Germinal center (tissue), 1 donor: ENCODE measurements at regions not wholly inside any gene's neighbourhood (a gene's known extent, or its start where the extent isn't known, plus 50 kb on each side); places are given as distances from the start of the nearest gene placed in this dataset.
A peak's percentile ranks its signal among the peaks of the same experiment; 100 is the strongest.

Source experiments
- DNase-seq: peaks from one replicate; pipeline ENCODE4 v3.0.0; 2012; ENCODE audit warnings: mixed read lengths, low spot score

DNA sequence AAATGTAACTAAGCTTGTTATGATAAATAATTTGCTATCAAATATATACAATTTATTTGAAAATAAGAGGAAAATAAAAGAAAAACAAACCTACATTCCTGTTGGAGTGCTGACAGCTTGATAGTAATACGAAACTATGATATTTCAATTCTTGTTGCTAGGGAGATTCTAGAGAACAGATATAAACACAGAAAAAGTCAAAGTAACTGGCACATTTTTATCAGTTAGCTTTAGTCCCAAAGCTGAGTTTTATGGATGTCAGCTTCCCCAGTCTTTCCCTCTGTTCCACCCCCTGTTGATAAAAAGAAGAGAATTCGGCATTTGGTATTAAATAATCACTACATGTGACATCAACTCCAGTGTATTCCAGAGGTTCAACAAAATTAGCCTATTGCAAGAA is 1134.0 kb downstream of the XPNPEP1 start:
- DNase-seq = no peak

DNA sequence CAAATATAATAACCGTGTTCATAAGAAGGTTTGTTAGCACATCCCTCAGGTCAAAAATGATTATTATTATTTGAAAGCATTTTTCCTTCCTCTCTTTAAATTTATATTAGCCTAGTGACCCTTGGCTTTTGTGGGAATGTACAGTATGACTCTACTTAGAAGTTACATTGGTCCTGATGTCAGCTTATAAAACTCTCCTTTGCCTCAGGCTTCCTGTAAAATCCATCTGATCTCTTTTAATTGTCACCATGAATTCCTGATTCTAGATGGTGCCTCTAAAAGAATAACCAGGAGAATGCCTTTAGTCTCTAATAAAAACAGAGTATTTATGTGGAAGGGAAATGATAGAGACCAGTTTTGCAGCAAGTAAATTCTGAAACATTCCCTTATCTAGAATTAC is 1134.4 kb downstream of the XPNPEP1 start:
- no peak for DNase-seq

DNA sequence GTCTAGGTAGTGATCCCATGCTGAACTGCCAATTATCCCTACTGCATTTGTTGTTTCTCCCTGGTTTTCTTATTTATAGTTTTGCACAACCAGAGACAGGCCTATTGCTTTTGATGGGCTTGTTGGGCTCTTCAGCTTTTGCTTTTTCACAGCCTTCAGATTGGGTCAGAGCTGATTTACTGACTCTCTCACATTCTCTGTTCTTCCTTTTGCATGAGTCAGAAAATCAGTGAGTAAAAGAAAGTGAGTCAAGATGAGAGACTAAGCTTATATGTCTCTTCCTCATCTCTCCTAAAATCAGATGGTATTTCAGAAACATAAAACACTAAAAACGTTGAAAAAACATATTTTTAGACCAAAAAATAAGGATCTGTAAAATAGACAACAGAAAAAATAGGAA is 1135.4 kb downstream of the XPNPEP1 start:
- no peak for DNase-seq

DNA sequence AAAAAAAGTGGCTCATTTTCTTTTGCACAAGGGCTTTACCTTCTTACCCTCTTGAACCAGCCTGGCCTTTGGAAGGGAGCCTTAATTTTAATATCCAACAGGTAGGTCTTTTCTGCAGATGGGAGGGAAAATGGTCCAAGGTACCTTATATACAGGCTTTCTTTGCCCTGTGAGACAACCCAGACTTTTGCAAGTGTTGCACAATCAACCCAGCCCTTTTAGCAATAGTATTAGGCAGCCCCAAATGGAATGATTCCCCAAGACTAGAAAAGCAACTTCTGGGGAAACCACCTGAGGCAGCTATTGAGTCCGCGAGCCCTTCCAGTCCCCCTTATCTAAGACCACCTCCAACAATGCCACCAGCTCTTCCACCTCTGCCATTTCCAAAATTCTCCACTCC is 1138.3 kb downstream of the XPNPEP1 start:
- DNase-seq = no peak

DNA sequence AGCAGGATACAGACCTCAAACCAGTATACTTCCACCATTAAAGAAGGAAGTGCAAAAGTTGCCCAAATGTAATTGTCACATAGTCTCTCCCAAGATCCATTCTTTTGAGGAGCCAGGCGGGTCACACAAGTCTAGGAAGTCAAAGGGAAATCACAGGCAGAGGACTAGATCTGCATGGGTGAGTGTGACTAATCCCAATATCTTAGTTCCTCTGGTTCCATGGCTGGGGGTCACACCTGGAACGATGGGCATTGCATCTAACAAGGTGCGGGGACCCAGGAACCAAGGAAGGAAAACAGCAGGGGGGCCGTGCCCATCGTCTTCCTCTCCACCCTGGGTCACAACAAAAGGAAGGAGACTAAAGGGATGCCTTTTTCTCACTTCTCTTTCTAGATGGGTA is 1138.8 kb downstream of the XPNPEP1 start:
- no peak for DNase-seq

DNA sequence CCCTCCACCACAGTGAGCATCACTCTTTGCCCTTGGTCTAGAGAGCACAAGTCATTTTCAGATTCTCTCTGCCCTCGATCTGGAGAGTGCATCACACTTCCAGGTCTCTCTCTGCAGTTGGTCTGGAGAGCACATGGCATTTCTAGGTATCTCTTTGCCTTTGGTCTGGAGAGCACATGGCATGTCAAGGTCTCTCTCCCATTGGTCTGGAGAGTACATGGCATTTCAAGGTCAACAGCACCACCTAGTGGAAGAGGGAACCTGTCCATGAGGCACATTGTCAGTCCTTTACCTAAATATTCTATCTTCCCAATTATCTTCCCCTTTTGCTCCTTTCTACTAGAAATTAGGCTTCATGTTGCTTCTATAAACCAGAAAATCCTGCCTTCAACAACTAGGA is 1139.4 kb downstream of the XPNPEP1 start:
- peak; percentile 9 for DNase-seq

DNA sequence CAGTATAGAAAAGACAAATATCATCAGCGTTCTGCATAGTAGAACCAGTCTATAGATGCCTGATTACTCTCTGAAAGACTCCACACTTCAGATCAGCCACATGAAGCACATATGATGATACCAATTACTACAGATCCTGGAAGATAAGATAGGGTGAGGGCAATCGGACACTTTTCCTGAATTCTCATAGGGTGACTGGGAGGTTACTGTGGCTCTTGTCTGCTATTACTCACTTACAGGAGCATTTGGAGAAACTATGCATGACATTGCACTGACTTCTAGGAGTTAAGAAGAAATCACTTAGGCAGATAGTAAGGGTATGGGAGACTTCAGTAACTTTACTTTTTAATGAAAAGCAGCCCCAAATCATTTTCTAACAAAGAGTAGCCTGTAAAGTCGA is 1140.9 kb downstream of the XPNPEP1 start:
- no peak for DNase-seq

DNA sequence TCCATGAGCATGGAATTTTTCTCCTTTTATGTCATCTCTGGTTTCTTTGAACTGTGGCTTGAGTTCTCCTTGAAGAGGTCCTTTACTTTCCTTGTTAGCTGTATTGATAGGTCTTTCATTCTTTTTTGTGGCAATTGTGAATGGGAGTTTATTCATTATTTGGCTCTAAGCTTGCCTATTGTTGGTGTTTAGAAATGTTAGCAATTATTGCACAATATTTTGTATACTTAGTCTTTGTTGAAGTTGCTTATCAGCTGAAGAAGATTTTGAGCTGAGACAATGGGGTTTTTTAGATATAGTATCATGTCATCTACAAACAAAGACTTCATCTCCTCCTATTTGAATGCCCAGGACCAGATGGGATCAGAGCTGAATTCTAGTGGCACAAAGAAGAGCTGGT is 1143.8 kb downstream of the XPNPEP1 start:
- DNase-seq = no peak

DNA sequence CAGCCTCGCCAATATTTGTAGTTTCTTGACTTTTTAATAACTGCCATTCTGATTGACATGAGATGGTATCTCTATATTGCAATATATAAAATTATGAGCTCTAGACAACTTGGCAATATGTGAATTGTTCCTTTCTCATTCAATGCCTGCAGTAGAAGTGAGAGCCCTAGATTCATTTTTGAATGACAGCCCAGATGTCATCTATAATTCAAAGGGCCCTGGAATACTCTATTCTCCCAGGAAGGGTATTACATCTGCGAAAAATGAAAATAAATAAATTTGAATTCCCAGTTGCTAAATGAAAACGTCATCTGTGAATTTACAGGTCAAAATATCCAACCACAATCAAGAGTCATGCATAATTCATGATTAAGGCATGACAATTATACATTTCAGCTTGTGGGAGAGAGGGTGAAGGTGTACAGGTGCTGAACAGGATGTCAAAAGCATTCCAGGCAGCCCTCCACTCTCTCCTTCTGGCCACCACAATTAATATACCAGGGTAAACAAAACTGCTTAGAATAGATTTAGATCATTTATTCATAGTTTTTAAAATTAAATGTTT is 1147.3 kb downstream of the XPNPEP1 start:
- no peak for DNase-seq

DNA sequence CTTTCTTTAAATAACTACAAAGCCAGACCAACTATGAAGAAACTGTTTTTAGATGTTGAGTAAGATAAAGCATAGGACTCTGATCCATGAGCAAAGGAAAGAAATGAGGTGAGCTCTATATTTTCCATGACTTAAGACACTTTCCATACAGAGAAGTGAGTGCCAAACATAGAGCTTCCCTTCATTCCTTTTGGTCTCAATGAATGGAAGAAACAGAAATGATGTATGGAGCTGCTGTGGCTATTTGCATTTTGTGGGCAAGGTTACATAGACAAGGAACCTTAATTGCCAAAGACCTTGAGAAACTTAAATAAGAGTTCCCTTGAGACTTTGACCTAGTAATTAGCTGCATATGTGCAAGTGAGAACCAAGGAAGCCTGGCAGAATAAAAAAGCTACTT is 1152.2 kb downstream of the XPNPEP1 start:
- no peak for DNase-seq

DNA sequence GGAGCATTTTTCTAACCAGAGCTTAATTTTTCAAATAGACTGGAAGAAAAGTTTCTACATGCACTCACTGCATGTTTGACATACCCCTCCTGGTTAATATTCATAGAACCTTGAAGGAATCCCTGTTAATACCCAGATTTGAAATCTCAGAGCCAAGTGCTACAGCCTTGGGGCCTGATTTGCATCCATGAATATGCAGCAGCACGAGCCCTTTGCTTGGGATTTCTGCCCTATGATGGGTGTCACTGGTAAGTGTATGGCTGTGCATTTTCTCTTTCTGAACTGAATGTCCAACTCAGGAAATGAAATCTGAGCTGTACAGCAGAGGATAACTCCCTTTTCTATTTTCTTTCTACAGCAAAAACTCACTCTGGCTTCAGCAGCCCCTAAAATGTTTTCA is 1157.5 kb downstream of the XPNPEP1 start:
- no peak for DNase-seq

DNA sequence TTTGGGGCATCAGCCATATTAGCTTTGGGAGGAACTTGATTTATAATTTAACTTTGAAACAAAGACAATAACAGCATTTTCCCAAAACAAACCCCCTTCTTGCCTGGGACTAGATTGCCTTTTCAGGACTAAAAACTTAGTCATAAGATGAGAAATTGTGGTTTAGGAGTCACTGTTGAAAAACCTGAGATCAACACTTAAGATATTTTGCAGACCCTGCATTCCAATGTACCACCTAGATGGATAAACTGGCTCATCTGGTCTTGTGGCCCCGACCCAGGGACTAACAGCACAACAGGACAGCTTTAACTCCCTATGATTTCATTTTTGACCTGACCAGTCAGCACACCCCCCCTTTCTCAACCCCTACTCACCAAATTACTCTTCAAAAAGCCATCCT is 1165.4 kb downstream of the XPNPEP1 start:
- no peak for DNase-seq

DNA sequence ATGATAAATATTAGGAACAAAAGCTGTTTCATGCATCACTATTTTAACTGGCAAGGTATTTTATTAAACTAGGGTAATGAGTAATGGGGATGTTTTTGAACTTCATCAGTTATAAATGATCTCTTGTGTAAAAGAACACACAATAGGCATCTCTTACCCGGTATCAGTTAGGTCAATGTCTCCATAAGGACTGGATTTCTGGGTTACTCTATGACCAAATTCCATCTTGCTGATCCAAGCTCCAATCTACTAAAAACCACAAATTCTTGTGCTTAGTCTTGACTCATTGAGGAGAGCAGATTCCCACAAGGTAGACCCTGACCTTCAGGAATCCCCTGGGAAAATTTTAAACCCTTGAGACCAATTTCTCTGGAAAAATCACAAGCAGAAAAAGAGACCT is 1167.7 kb downstream of the XPNPEP1 start:
- DNase-seq = no peak

DNA sequence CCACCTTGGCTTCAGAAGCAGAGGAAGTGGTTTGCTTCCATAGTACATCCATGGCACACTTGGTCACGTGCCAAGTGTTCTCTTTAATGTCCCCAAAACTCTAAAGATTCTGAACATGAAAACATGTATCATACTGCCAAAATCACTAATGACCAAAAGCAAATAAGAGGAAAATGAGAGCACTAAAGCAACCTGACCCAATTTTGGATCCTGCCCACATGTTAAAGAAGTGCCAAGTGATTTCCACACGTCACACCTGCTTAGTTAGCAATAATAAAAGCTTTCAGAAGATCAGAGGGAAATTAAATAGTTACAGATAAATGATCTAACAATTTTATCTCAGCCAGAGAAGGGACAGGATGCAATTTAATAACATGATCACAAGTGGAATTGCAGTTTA is 1170.0 kb downstream of the XPNPEP1 start:
- no peak for DNase-seq

DNA sequence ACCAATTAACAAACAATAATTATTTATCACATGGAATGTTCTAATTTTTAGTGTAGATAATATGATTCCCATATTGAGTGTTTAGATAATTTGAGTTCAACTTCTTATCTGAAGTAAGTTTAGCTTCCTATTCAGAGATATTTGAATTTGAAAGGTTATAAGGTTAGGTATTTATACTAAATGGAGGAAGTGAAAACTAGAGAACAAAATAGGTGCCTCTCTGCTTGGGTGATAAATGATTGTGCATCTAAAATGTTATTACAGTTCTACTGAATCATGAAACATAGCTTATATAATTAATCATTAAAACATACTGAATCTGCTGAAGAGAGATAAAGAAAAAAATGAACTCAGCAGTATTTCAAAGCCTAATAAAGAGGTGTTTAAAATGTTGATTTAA is 1174.3 kb downstream of the XPNPEP1 start:
- no peak for DNase-seq

DNA sequence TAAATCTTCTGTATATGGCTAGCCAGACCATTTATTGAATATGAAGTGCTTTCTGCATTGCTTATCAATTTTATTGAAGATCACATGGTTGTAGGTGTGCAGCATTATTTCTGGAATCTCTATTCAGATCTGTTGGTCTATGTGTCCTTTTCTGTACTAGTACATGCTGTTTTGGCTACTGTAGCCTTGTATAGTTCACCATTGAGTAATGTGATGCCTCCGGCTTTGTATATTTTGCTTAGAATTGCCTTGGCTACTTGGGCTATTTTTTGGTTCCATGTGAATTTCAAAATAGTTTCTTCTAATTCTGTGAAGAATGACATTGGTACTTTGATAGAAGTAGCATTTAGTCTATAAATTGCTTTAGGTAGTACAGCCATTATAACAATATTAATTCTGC is 1187.2 kb downstream of the XPNPEP1 start:
- DNase-seq = no peak

DNA sequence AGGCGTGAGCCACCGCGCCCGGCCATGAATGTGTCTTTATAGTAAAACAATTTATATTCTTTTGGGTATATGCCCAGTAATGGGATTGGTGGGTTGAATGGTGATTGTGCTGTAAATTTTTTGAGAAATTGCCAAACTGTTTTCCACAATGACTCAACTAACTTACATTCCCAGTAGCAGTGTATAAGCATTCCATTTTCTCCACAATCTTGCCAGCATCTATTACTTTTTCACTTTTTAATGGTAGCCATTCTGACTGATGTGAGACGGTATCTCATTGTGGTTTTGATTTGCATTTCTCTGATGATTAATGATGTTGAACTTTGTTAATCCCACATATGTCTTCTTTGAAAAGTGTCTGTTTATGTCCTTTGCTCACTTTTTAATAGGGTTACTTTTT is 1187.9 kb downstream of the XPNPEP1 start:
- DNase-seq = no peak

DNA sequence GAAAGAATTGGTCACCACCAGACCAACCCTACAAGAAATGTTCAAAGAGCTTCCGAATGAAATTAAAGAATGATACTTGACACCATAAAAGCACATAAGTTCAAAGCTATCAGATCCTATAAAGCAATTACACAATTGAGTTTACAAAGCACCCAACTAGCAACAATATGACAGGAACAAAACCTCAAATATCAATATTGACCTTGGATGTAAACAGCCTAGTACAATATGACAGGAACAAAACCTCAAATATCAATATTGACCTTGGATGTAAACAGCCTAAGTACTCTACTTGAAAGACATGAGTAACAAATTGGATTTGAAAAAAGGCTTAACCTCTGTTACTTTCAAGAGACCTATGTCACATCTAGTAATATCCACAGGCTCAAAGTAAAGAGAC is 1201.4 kb downstream of the XPNPEP1 start:
- no peak for DNase-seq

DNA sequence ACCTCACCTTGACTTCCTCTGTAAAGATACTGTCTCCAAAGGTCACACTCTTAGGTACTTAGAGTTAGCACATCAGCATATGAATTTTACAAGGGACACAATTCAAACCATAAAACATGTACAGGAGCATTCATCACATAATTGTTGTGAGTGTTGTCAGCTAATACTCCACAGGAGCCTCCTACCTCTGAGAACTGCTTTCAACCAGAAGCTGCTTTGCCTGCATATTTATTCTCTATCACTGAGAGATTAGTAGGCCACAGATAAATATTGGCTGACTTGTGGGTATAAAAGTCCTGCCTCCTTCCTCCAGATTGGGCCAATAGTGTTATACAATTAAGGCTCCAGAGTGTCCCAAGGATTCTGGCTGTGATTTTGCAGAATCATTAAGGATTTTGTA is 1207.0 kb downstream of the XPNPEP1 start:
- no peak for DNase-seq

DNA sequence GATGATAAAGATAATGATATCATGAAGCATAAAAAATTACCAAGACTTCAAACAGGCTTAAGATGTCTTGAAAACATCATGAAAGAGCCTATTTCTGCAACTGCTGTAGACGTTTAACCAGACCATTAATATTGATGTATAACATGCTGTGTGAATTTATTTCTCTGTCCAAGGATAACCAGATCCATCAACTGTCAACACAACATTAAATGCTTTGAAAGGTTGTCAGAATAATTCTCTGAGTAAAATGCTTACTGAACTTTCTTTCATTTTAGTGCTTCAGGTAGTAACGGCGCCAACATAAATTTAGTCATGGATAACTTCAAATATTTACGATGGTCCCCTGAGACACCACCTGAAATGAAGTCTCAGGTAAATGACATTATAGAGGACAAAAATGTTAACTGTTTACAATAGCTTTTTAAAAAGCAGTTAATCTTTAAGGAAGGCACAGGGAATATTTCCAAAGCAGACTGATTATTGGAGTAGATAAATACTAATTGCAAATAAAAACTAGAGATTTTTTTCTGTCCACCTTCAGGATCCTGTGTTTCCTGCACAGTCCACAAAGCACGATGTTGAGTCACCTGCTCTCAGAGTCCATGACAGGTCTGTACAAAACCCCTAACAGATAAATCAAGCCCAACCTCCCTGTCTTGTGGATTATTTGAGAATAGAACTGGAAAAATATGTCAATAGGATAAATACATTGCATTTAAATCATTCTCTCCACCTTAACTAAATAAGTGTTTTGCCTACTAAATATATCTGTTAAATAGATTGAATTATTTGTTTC is 1213.2 kb downstream of the XPNPEP1 start:
- DNase-seq = no peak

DNA sequence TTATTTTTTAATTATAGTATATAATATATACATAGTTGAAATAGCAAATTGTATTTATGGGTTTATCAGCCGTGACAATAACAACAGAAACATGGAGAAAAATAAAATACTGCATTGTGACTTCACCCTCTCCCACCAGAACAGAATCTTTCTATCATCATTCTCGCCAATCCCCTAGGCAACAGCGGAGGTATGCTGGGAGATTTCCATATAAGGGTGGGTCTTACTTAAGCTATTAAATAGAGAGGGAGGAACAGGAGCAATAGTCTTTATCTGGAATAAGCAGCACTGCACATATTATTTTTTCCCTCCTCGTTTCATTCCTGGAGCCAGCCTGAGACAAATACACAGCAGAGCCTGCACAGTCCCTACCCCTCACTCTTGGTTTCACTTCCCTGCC is 1214.9 kb downstream of the XPNPEP1 start:
- DNase-seq = no peak

DNA sequence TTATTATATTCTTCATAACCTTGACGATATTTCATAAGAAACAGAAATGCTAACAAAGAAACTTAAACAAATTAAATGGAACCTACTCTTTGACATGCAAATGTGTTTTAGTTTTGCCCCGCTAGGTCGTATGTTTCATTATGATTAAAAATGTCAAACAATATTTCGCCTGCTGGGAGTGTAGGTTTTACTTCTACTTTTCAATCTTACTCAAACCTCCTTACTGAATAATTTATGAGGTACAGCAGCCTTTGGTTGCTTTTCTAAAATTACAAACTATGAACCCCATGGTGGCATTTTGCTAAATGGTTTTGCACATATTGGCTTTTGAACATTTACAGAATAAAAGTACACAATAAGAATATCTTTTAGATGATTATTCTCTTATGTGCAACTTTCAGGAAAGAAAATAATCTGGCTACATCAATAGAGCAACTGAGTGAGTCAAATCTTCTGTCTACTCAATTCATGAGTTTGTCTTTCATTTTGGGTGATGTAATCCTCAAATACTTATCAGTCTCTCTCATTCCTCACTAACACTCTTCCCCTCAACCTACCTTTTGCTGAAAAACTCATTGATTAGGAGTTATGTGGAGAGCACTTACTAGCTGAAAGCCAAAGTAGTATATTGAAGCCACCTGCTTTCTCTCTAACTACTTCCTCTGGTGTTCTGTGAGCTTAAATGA is 1226.4 kb downstream of the XPNPEP1 start:
- no peak for DNase-seq

DNA sequence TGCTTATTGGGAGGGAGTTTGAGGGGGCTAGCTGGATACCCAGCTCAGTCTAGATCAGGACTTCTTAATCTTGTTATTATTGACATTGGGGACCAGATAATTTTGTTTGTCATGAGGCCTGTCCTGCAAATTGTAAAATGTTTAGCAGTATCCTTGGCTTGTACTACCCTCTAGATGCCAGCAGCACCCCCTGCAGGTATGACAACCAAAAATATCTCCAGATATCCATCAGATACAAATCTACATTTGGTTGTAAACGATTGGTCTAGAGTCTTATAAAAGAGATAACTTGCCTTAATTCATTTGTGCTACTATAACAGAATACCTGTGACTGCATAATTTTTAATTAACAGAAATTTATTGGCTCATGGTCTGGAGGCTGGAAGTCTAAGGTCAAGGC is 1232.2 kb downstream of the XPNPEP1 start:
- no peak for DNase-seq

DNA sequence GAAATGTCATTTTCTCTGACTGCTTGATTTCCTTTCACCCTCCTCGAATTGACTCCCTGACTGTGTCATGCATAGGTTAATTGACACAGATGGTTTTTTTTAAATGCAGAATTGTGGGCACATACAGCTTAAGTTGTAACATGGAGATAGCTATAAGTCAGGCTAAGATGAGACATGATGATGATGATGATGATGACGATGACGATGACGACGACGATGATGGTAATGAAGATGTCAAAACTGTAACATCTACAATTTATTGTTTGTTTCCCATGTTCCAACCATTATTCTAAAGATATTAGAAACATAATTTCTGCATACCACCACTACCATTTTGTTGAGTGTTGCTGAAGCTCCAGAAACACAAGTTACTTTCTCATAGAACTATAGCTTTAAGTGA is 1232.8 kb downstream of the XPNPEP1 start:
- no peak for DNase-seq
